ENCODE measurements at regions not wholly inside any gene's neighbourhood (a gene's known extent, or its start where the extent isn't known, plus 50 kb on each side); places are given as distances from the start of the nearest gene placed in this dataset.

GRCh38 chr16:85236818-85237150 is 124.5 kb upstream of the CIBAR2 start:
- Histone ChIP-seq H3K4me1 (ENCODE audit: control insufficient read depth, insufficient read depth, low read length) (peaks cover 16% of the 10 kb centered on the region), H3K27ac (ENCODE audit: low read length) (no peak overlapping the region)
- CTCF ChIA-PET: no interaction called here

GRCh38 chr16:85237817-85238216 is 125.5 kb upstream of the CIBAR2 start:
- Histone ChIP-seq H3K9me3 (ENCODE audit: control insufficient read depth, insufficient read depth, low read depth, low read length) (no peaks in the 10 kb centered on the region), H3K27ac (ENCODE audit: low read length) (no peak overlapping the region), H3K36me3 (ENCODE audit: control insufficient read depth, insufficient read depth, low read length) (no peaks in the 10 kb centered on the region), H3K27me3 (ENCODE audit: control insufficient read depth, insufficient read depth, low read length) (no peaks in the 10 kb centered on the region), H3K4me3 (ENCODE audit: low read depth in 2 of 2, low read length in 2 of 2) (no peak overlapping the region), H3K4me1 (ENCODE audit: control insufficient read depth, insufficient read depth, low read length) (peaks cover 21% of the 10 kb centered on the region)
- POLR2A ChIA-PET: no interaction called here
- no peak for DNase-seq (ENCODE audit: low read depth, low spot score)
- intact Hi-C loops (cut with micrococcal nuclease; ENCODE audit: unreplicated experiment): loop anchor here (10.0 kb wide), 1 partner anchor 123 kb away; the partner anchor contains the start of gene CIBAR2
- CTCF ChIA-PET: no interaction called here
- in situ Hi-C loops (cut with HindIII; ENCODE audit: low pct_unique_long_range_greater_than_20kb, low sequenced_read_pairs): no loop called here
- no peak for ATAC-seq
- TF ChIP-seq POLR2AphosphoS5 (IDR thresholded peaks at IDR 0.05; ENCODE audit: low read depth, low read length): no peak
- TF ChIP-seq SIN3A (IDR thresholded peaks at IDR 0.05; ENCODE audit: borderline replicate concordance, insufficient read depth, low read depth, low read length): no peak
- TF ChIP-seq REST (IDR thresholded peaks at IDR 0.05; ENCODE audit: insufficient read depth in 1 of 2, low read depth in 2 of 2, low read length in 1 of 2): no peak
- no peak for TF ChIP-seq CTCF (IDR thresholded peaks at IDR 0.05)
- TF ChIP-seq TCF7L2 (IDR thresholded peaks at IDR 0.05; ENCODE audit: low read depth, low read length): no peak
- BruUV-seq (replicated peaks): no TSS peak

More at GRCh38 chr16:85236818-85237150, 124.5 kb upstream of the CIBAR2 start:
- H3K27me3 ChIP-seq (ENCODE audit: control insufficient read depth, insufficient read depth, low read length): no peaks in the 10 kb centered on the region
- DNase-seq (ENCODE audit: low read depth, low spot score): no peak
- H3K4me3 ChIP-seq (ENCODE audit: low read depth in 2 of 2, low read length in 2 of 2): no peak overlapping the region
- TF ChIP-seq SIN3A (IDR thresholded peaks at IDR 0.05; ENCODE audit: borderline replicate concordance, insufficient read depth, low read depth, low read length): no peak
- TF ChIP-seq REST (IDR thresholded peaks at IDR 0.05; ENCODE audit: insufficient read depth in 1 of 2, low read depth in 2 of 2, low read length in 1 of 2): no peak
- no peak for ATAC-seq
- intact Hi-C loops (cut with micrococcal nuclease; ENCODE audit: unreplicated experiment): loop anchor here (10.0 kb wide), 1 partner anchor 122 kb away; the partner anchor contains the start of gene CIBAR2
- in situ Hi-C loops (cut with HindIII; ENCODE audit: low pct_unique_long_range_greater_than_20kb, low sequenced_read_pairs): no loop called here
- no peaks in the 10 kb centered on the region for H3K9me3 ChIP-seq (ENCODE audit: control insufficient read depth, insufficient read depth, low read depth, low read length)
- no TSS peak for BruUV-seq (replicated peaks)
- POLR2A ChIA-PET: no interaction called here
- no peaks in the 10 kb centered on the region for H3K36me3 ChIP-seq (ENCODE audit: control insufficient read depth, insufficient read depth, low read length)
